ENCODE measurements at regions not wholly inside any gene's neighbourhood (a gene's known extent, or its start where the extent isn't known, plus 50 kb on each side); places are given as distances from the start of the nearest gene placed in this dataset.

DNA sequence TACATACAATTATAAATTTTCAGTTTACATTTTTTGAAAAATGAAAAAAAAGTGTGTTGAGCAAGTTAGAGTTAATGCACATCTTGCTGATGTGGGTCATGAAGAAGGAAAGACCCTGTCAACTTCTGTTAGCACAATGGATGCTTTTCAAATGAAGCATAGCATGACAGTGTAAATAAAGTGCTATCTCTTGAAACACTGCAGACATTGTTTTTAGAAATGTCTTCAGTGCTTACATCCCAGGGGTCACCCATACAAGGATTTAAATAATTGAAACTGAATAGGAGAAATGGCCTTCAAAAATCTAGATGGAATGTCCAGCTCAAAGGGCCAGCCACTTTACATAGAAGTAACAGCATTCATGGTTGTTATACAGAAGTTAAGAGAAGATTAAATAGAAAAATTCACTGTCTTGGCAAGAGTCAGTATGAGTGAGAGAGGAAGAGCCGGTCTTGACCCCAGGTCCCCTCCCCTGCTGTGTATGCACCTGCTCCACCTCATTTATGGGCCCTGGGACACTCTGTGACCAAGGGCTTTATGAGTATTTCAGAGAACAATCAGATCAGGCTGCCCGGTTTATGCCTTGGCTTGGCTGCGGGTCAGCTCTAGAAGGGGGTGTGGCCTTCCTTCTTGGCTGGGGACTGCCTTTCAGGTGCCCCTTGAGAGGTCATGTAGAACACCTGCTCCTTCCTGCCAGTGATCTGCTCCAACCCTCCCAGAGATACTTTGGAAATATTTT is 237.7 kb upstream of the TMEM72 start:
- Histone ChIP-seq H3K18ac (ENCODE audit: low read length) (no peak overlapping the region), H3K27ac (ENCODE audit: low read depth, low read length) (no peak overlapping the region), H3K4me3 (ENCODE audit: low read depth, low read length) (no peak overlapping the region), H3K4me1 (ENCODE audit: control insufficient read depth in 1 of 2, insufficient read depth in 2 of 2, low read length in 2 of 2) (no peaks in the 10 kb centered on the region), H4K12ac (ENCODE audit: low read depth, low read length) (no peak overlapping the region), H4K91ac (ENCODE audit: low read depth, low read length) (no peak overlapping the region), H3K4ac (ENCODE audit: low read depth, low read length) (no peak overlapping the region), H3K9me3 (ENCODE audit: insufficient read depth, low read depth, low read length) (no peaks in the 10 kb centered on the region), H2AFZ (ENCODE audit: insufficient read depth, low read length, poor library complexity) (no peak overlapping the region), H3K14ac (ENCODE audit: low read length) (no peak overlapping the region), H2AK5ac (ENCODE audit: low read length) (no peak overlapping the region), H2BK5ac (ENCODE audit: low read depth, low read length, poor library complexity) (no peak overlapping the region), H3K79me1 (ENCODE audit: low read length) (no peaks in the 10 kb centered on the region), H3K79me2 (ENCODE audit: control insufficient read depth, insufficient read depth, low read length, poor library complexity) (no peaks in the 10 kb centered on the region), H3K4me2 (ENCODE audit: low read length) (no peak overlapping the region), H3K23ac (ENCODE audit: low read length) (no peak overlapping the region), H2BK120ac (ENCODE audit: insufficient read depth, low read length, poor library complexity) (no peak overlapping the region), H2BK12ac (ENCODE audit: low read length) (no peak overlapping the region), H3K36me3 (ENCODE audit: control insufficient read depth in 1 of 2, insufficient read depth in 2 of 2, low read length in 2 of 2) (no peaks in the 10 kb centered on the region), H3K27me3 (ENCODE audit: insufficient read depth, low read length) (no peaks in the 10 kb centered on the region), H4K8ac (ENCODE audit: low read depth, low read length) (no peak overlapping the region), H3K9ac (ENCODE audit: low read length) (no peak overlapping the region)
- WGBS (ENCODE audit: extremely low coverage, insufficient coverage, insufficient read length): no CpG with 5 or more reads among the region's 3 CpGs
- no peak for DNase-seq

DNA sequence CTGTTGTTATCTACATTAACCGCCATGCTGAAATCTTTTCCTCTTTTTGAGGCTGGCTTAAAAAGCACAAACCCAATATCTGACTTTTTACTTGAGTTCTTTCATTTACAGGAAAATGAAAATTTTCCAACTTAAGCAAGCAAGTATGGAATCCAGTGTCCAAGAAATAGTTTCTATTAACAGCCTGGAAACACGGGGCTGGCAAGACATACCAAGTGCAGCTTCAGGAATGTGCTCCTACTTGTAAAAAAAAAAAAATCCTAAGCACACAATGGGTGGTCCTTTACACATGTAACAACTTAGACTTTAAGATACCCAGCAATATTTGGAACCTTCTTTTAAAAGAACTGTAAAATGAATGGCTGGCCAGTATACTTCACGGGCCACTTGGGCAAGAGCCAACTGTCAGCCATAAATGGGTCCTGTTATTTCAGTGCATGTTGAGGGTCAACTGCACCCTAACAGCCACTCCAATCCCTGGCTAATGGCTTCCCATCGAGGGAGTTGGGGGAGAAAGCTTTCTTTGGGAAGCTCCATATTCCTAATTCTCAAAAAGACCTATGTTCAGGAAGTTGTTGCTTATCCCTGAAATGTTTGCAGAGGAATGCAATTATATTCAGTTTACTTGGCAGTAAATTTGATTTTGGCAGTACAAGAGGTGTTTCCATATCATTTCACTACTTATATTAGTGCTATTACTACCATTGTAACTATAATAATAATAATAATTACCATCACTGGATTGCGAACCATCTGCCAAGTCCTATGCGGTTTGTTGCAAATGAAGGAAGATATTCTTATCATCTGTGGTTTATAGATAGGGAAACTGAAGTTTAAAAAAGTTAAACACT is 236.4 kb upstream of the TMEM72 start:
- Histone ChIP-seq H3K9me3 (ENCODE audit: insufficient read depth, low read depth, low read length) (no peaks in the 10 kb centered on the region), H3K79me2 (ENCODE audit: control insufficient read depth, insufficient read depth, low read length, poor library complexity) (no peaks in the 10 kb centered on the region), H3K4me3 (ENCODE audit: low read depth, low read length) (no peak overlapping the region), H3K4me1 (ENCODE audit: control insufficient read depth in 1 of 2, insufficient read depth in 2 of 2, low read length in 2 of 2) (no peaks in the 10 kb centered on the region), H2AFZ (ENCODE audit: insufficient read depth, low read length, poor library complexity) (no peak overlapping the region), H3K27ac (ENCODE audit: low read depth, low read length) (no peak overlapping the region), H2BK12ac (ENCODE audit: low read length) (no peak overlapping the region), H3K18ac (ENCODE audit: low read length) (no peak overlapping the region), H2BK5ac (ENCODE audit: low read depth, low read length, poor library complexity) (no peak overlapping the region), H2BK120ac (ENCODE audit: insufficient read depth, low read length, poor library complexity) (no peak overlapping the region), H4K91ac (ENCODE audit: low read depth, low read length) (no peak overlapping the region), H2AK5ac (ENCODE audit: low read length) (no peak overlapping the region), H3K9ac (ENCODE audit: low read length) (no peak overlapping the region), H4K12ac (ENCODE audit: low read depth, low read length) (no peak overlapping the region), H4K8ac (ENCODE audit: low read depth, low read length) (no peak overlapping the region), H3K4me2 (ENCODE audit: low read length) (no peak overlapping the region), H3K4ac (ENCODE audit: low read depth, low read length) (no peak overlapping the region), H3K79me1 (ENCODE audit: low read length) (no peaks in the 10 kb centered on the region), H3K23ac (ENCODE audit: low read length) (no peak overlapping the region), H3K27me3 (ENCODE audit: insufficient read depth, low read length) (no peaks in the 10 kb centered on the region), H3K14ac (ENCODE audit: low read length) (no peak overlapping the region), H3K36me3 (ENCODE audit: control insufficient read depth in 1 of 2, insufficient read depth in 2 of 2, low read length in 2 of 2) (no peaks in the 10 kb centered on the region)
- no CpG with 5 or more reads among the region's 6 CpGs for WGBS (ENCODE audit: extremely low coverage, insufficient coverage, insufficient read length)
- DNase-seq: no peak

DNA sequence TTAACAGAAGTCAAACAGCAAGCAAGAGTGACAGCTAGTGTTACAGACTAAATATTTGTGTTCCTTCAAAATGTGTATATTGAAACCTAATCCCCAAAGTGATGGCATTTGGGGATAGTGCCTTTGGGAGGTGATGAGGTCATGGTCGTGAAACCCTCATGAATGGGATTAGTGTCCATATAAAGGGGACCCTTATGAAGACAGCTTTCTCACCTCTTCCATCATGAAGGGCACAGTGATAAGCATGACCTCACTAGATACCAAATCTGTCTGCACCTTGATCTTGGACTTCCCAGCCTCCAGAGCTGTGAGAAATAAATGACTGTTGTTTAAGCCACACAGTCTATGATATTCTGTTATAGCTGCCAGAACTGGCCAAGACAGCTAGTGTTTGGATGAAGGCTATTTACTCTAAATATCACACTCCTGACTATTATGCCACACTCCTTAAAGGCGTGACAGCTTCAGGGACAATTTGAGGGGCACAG is 235.7 kb upstream of the TMEM72 start:
- DNase-seq: no peak
- Histone ChIP-seq H3K4me2 (ENCODE audit: low read length) (no peak overlapping the region), H3K27ac (ENCODE audit: low read depth, low read length) (no peak overlapping the region), H3K9me3 (ENCODE audit: insufficient read depth, low read depth, low read length) (no peaks in the 10 kb centered on the region), H4K91ac (ENCODE audit: low read depth, low read length) (no peak overlapping the region), H3K79me2 (ENCODE audit: control insufficient read depth, insufficient read depth, low read length, poor library complexity) (no peaks in the 10 kb centered on the region), H3K4me3 (ENCODE audit: low read depth, low read length) (no peak overlapping the region), H3K4ac (ENCODE audit: low read depth, low read length) (no peak overlapping the region), H2AFZ (ENCODE audit: insufficient read depth, low read length, poor library complexity) (no peak overlapping the region), H4K12ac (ENCODE audit: low read depth, low read length) (no peak overlapping the region), H2AK5ac (ENCODE audit: low read length) (no peak overlapping the region), H3K23ac (ENCODE audit: low read length) (no peak overlapping the region), H2BK5ac (ENCODE audit: low read depth, low read length, poor library complexity) (no peak overlapping the region), H3K27me3 (ENCODE audit: insufficient read depth, low read length) (no peaks in the 10 kb centered on the region), H3K4me1 (ENCODE audit: control insufficient read depth in 1 of 2, insufficient read depth in 2 of 2, low read length in 2 of 2) (no peaks in the 10 kb centered on the region), H2BK120ac (ENCODE audit: insufficient read depth, low read length, poor library complexity) (no peak overlapping the region), H3K14ac (ENCODE audit: low read length) (no peak overlapping the region), H3K79me1 (ENCODE audit: low read length) (no peaks in the 10 kb centered on the region), H3K18ac (ENCODE audit: low read length) (no peak overlapping the region), H3K36me3 (ENCODE audit: control insufficient read depth in 1 of 2, insufficient read depth in 2 of 2, low read length in 2 of 2) (no peaks in the 10 kb centered on the region), H2BK12ac (ENCODE audit: low read length) (no peak overlapping the region), H3K9ac (ENCODE audit: low read length) (no peak overlapping the region), H4K8ac (ENCODE audit: low read depth, low read length) (no peak overlapping the region)
- WGBS (ENCODE audit: extremely low coverage, insufficient coverage, insufficient read length): no CpG with 5 or more reads among the region's 2 CpGs

DNA sequence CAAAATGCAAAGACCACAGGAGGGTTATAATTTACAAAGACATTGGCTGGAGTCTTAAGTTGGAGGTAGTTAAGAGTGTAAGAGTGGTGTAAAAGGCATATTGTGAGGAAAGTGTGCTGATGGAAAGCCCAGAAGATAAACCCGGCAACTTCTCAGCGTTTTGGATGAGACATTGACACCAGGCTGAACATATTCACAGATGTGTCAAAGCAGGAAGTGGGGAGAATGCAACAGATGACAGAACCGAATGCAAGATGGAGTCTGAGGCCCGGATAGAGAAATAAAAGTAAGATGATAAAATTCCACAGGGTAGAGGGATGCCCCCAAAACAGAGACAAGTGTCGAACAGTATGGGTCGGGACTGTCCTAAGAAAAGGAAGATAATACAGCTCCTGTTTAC is 230.4 kb upstream of the TMEM72 start:
- no peak overlapping the region for H2BK5ac ChIP-seq (ENCODE audit: low read depth, low read length, poor library complexity)
- H3K4me1 ChIP-seq (ENCODE audit: control insufficient read depth in 1 of 2, insufficient read depth in 2 of 2, low read length in 2 of 2): no peaks in the 10 kb centered on the region
- no peak overlapping the region for H3K18ac ChIP-seq (ENCODE audit: low read length)
- H4K91ac ChIP-seq (ENCODE audit: low read depth, low read length): no peak overlapping the region
- DNase-seq: no peak
- H3K27ac ChIP-seq (ENCODE audit: low read depth, low read length): no peak overlapping the region
- no peak overlapping the region for H3K4ac ChIP-seq (ENCODE audit: low read depth, low read length)
- H2BK12ac ChIP-seq (ENCODE audit: low read length): no peak overlapping the region
- no peak overlapping the region for H3K4me2 ChIP-seq (ENCODE audit: low read length)
- peaks cover 2% of the 10 kb centered on the region for H3K9me3 ChIP-seq (ENCODE audit: insufficient read depth, low read depth, low read length)
- H4K8ac ChIP-seq (ENCODE audit: low read depth, low read length): no peak overlapping the region
- no peak overlapping the region for H2BK120ac ChIP-seq (ENCODE audit: insufficient read depth, low read length, poor library complexity)
- no CpG with 5 or more reads among the region's 6 CpGs for WGBS (ENCODE audit: extremely low coverage, insufficient coverage, insufficient read length)
- H3K79me1 ChIP-seq (ENCODE audit: low read length): no peaks in the 10 kb centered on the region
- no peak overlapping the region for H3K23ac ChIP-seq (ENCODE audit: low read length)
- no peak overlapping the region for H3K4me3 ChIP-seq (ENCODE audit: low read depth, low read length)
- H3K79me2 ChIP-seq (ENCODE audit: control insufficient read depth, insufficient read depth, low read length, poor library complexity): no peaks in the 10 kb centered on the region
- no peak overlapping the region for H3K9ac ChIP-seq (ENCODE audit: low read length)
- H2AK5ac ChIP-seq (ENCODE audit: low read length): no peak overlapping the region
- no peaks in the 10 kb centered on the region for H3K27me3 ChIP-seq (ENCODE audit: insufficient read depth, low read length)
- no peaks in the 10 kb centered on the region for H3K36me3 ChIP-seq (ENCODE audit: control insufficient read depth in 1 of 2, insufficient read depth in 2 of 2, low read length in 2 of 2)
- no peak overlapping the region for H3K14ac ChIP-seq (ENCODE audit: low read length)
- H2AFZ ChIP-seq (ENCODE audit: insufficient read depth, low read length, poor library complexity): no peak overlapping the region
- H4K12ac ChIP-seq (ENCODE audit: low read depth, low read length): no peak overlapping the region

Measured in trophoblast cell (in vitro differentiated cells and primary cell).